Ectodermal cell (in vitro differentiated cells): ENCODE measurements at regions not wholly inside any gene's neighbourhood (a gene's known extent, or its start where the extent isn't known, plus 50 kb on each side); places are given as distances from the start of the nearest gene placed in this dataset.

Source experiments
- H3K27ac ChIP-seq: 2 replicates; pipeline ENCODE4 v1.7.0; 2013; ENCODE audit warnings: mild to moderate bottlenecking, low read depth, low read length; ENCODE audit not compliant: insufficient read depth, poor library complexity, severe bottlenecking
- H3K27me3 ChIP-seq: 2 replicates; pipeline ENCODE4 v1.7.0; 2013; ENCODE audit warnings: mild to moderate bottlenecking, low read length; ENCODE audit not compliant: insufficient read depth, control insufficient read depth, poor library complexity, severe bottlenecking
- H3K36me3 ChIP-seq: one replicate; pipeline ENCODE4 v1.7.0; 2013; ENCODE audit warnings: low read length; ENCODE audit not compliant: control insufficient read depth, insufficient read depth
- H3K4me1 ChIP-seq: one replicate; pipeline ENCODE4 v1.7.0; 2013; ENCODE audit warnings: low read length; ENCODE audit not compliant: control insufficient read depth, insufficient read depth
- H3K4me3 ChIP-seq: 2 replicates; pipeline ENCODE4 v1.7.0; 2013; ENCODE audit warnings: low read depth, low read length, control low read depth; ENCODE audit not compliant: insufficient read depth
- H3K9me3 ChIP-seq: 2 replicates; pipeline ENCODE4 v1.7.0; 2013; ENCODE audit warnings: mild to moderate bottlenecking, low read length, moderate library complexity; ENCODE audit not compliant: control insufficient read depth
- WGBS, 2 experiments: methylation state at CpG; one replicate each; pipeline ENCODE4 v1.1.7; 2013; ENCODE audit warnings: missing lambda C conversion rate in 2 of 2; 5-methylcytosine and 5-hydroxymethylcytosine counted together

DNA sequence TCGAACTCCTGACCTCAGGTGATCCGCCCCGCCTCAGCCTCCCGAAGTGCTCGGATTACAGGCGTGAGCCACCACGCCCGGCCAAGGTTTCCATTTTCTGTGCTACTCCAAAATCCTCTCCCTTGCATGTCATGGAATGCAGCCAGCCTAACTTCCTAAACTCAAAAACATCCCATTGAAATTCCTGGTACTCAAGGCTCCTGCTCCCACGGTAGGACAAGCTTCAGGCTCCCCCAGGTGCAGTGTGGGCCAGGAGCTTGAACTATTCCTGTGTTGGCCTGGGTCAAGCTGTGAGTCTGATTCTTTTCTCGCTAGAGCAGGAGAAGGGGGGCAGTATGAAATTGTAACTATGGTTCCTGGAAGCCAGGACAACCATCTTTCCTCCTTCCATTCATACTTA, 97.1 kb downstream of the RPL27A start:
- Histone ChIP-seq H3K27ac (no peak overlapping the region), H3K36me3 (no peaks in the 10 kb centered on the region), H3K27me3 (no peaks in the 10 kb centered on the region), H3K4me3 (no peak overlapping the region), H3K9me3 (no peaks in the 10 kb centered on the region), H3K4me1 (no peaks in the 10 kb centered on the region)
- 91 to 95% methylated on average over 10 of the region's 10 CpGs for whole genome bisulfite sequencing, 2 experiments

DNA sequence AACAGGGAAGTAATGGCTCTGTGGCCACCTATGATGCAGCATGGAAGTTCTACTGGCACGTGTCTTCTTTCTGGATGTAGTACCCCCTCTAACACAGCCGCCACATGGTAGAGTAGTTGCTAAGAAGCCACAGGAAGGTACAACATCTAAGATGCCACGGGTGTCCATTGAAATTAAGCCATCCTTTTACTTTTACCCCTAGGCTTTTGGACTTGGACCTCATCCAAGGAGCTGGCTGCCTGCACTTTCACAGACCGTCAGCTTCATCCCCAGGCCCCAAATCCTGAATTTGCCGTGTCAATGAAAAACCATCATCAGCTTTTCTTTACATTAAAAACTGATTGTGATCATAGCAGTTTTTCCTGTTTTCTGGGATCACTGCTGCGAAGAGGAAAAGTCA, 102.4 kb downstream of the RPL27A start:
- Histone ChIP-seq H3K36me3 (no peaks in the 10 kb centered on the region), H3K27ac (no peak overlapping the region), H3K27me3 (no peaks in the 10 kb centered on the region), H3K4me1 (no peaks in the 10 kb centered on the region), H3K9me3 (no peaks in the 10 kb centered on the region), H3K4me3 (no peak overlapping the region)
- 92 to 94% methylated on average over 6 of the region's 6 CpGs for WGBS, 2 experiments

- no peaks in the 10 kb centered on the region for H3K27me3 ChIP-seq
- no peaks in the 10 kb centered on the region for H3K36me3 ChIP-seq
- no peaks in the 10 kb centered on the region for H3K4me1 ChIP-seq
- 93 to 97% methylated on average over 3 of the region's 3 CpGs for WGBS, 2 experiments
- H3K27ac ChIP-seq = no peak overlapping the region
- no peak overlapping the region for H3K4me3 ChIP-seq
- H3K9me3 ChIP-seq = no peaks in the 10 kb centered on the region
These were observed 102.9 kb downstream of the RPL27A start for GRCh38 chr11:8785457-8785856.

- Histone ChIP-seq H3K9me3 (no peaks in the 10 kb centered on the region), H3K27ac (no peak overlapping the region), H3K4me1 (no peaks in the 10 kb centered on the region), H3K36me3 (no peaks in the 10 kb centered on the region), H3K4me3 (no peak overlapping the region), H3K27me3 (no peaks in the 10 kb centered on the region)
- WGBS, 2 experiments = 94% methylated on average over 1 of the region's 2 CpGs; no CpG with 5 or more reads in 1 of the 2 experiments
These were observed 103.4 kb downstream of the RPL27A start for GRCh38 chr11:8785998-8786397.

GRCh38 chr11:8786933-8787332, 104.3 kb downstream of the RPL27A start:
- Histone ChIP-seq H3K4me3 (no peak overlapping the region), H3K36me3 (no peaks in the 10 kb centered on the region), H3K27me3 (no peaks in the 10 kb centered on the region), H3K4me1 (no peaks in the 10 kb centered on the region), H3K9me3 (no peaks in the 10 kb centered on the region), H3K27ac (no peak overlapping the region)
- 100% methylated on average over 1 of the region's 1 CpG; no CpG with 5 or more reads in 1 of the 2 experiments for WGBS, 2 experiments

DNA sequence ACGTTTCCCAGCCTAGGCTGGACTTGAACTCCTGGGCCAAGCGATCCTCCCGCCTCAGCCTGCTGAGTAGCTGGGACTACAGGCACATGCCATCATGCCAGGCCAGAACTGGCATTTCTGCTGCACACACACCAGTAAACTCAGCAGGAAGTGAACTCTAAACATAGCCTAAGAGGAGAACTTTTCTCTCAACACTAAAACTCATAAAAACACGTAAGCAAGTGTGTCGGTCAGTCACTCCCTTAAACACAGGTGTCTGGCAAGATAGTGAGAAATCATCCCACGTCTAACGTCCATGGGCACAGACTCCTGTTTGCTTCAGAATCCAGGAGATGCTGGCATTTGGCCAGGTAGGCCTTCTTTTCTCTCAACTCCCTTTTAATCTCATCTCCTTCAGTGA, 104.8 kb downstream of the RPL27A start:
- 79 to 82% methylated on average over 7 of the region's 7 CpGs for WGBS, 2 experiments
- H3K27ac ChIP-seq = no peak overlapping the region

DNA sequence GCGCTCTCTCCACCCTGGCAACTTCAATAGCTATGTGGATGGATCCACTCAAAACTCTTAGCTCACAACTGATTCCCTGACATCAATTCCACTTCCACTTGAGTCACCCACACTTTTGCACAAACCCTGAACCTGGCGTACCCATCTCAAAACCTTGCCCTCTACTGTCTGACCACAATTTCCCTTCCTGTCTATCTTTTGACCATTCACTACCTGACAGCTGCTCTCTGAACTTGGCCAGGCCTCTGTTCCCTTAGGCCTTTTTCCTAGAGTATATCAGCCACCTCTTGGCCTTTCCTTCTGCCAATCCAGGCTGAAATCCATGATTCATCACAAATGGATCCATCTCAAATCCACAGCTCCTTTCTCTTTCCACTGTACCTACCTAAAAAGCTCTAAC, 106.0 kb downstream of the RPL27A start:
- H3K36me3 ChIP-seq = no peaks in the 10 kb centered on the region
- H3K4me1 ChIP-seq = no peaks in the 10 kb centered on the region
- H3K9me3 ChIP-seq = no peaks in the 10 kb centered on the region
- no peaks in the 10 kb centered on the region for H3K27me3 ChIP-seq
- WGBS, 2 experiments = 94 to 95% methylated on average over 2 of the region's 2 CpGs
- no peak overlapping the region for H3K4me3 ChIP-seq
- H3K27ac ChIP-seq = no peak overlapping the region

More for the DNA sequence above, 104.8 kb downstream of the RPL27A start:
- H3K36me3 ChIP-seq = no peaks in the 10 kb centered on the region
- H3K4me1 ChIP-seq = no peaks in the 10 kb centered on the region
- no peak overlapping the region for H3K4me3 ChIP-seq
- H3K9me3 ChIP-seq = no peaks in the 10 kb centered on the region
- no peaks in the 10 kb centered on the region for H3K27me3 ChIP-seq

DNA sequence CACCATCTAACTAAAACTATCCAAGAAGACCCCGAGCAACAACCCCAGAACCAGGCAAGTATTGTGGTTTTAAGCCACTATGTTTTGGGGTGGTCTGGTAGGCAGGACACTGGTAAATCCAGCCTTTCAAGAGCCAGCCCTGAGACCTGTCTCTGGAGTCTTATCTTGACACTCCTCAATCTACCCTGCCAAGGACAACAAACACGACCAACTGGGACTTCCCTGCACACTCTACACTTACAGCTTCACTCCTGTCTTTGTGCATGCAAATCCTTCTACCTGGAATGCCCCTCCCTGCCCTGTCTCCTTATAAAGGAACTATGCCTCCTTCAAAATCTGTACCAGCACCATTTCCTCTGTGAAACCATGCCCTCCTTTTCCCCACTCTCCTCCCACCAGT, 107.3 kb downstream of the RPL27A start:
- no peaks in the 10 kb centered on the region for H3K36me3 ChIP-seq
- WGBS, 2 experiments = 89% methylated on average over 2 of the region's 2 CpGs

GRCh38 chr11:8790968-8791367, 108.4 kb downstream of the RPL27A start:
- Histone ChIP-seq H3K4me3 (no peak overlapping the region), H3K9me3 (no peaks in the 10 kb centered on the region)
- WGBS, 2 experiments = 92 to 95% methylated on average over 1 of the region's 2 CpGs

More for the DNA sequence above, 107.3 kb downstream of the RPL27A start:
- H3K9me3 ChIP-seq = no peaks in the 10 kb centered on the region
- H3K27ac ChIP-seq = no peak overlapping the region
- no peaks in the 10 kb centered on the region for H3K4me1 ChIP-seq
- H3K27me3 ChIP-seq = no peaks in the 10 kb centered on the region
- H3K4me3 ChIP-seq = no peak overlapping the region

DNA sequence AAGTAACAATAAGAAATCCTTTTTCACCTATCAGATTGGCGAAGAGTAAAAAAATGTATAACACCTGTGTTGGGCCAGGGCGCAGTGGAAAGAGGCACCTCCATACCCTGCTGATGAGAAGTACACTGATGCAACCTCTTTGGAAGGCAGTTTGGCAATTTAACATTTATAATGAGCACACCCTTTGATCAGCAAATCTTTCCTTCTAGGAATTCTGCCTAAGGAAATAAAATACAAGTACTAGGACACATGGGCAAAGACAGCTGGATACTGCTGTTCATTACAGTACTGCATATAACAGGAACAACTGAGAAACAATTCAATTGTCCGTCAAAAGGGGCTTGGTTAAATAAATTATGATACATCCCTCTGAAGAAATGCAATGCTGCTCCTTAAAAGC, 110.1 kb downstream of the RPL27A start:
- H3K4me3 ChIP-seq = no peak overlapping the region
- no peaks in the 10 kb centered on the region for H3K9me3 ChIP-seq
- no peaks in the 10 kb centered on the region for H3K36me3 ChIP-seq
- no peaks in the 10 kb centered on the region for H3K27me3 ChIP-seq
- H3K27ac ChIP-seq = no peak overlapping the region
- 91 to 99% methylated on average over 2 to 3 of the region's 3 CpGs for WGBS, 2 experiments
- H3K4me1 ChIP-seq = no peaks in the 10 kb centered on the region

More at GRCh38 chr11:8790968-8791367, 108.4 kb downstream of the RPL27A start:
- no peak overlapping the region for H3K27ac ChIP-seq
- H3K4me1 ChIP-seq = no peaks in the 10 kb centered on the region
- H3K27me3 ChIP-seq = no peaks in the 10 kb centered on the region
- H3K36me3 ChIP-seq = no peaks in the 10 kb centered on the region
